ENCODE measurements at regions not wholly inside any gene's neighbourhood (a gene's known extent, or its start where the extent isn't known, plus 50 kb on each side); places are given as distances from the start of the nearest gene placed in this dataset.
A peak's percentile ranks its signal among the peaks of the same experiment; 100 is the strongest.

GRCh38 chr2:64751286-64752260 lies 97.9 kb upstream of the SERTAD2 start:
- TF ChIP-seq TAF1 (conservative IDR thresholded peaks at IDR 0.05): peak; percentile 57
- peak; percentile 42 for TF ChIP-seq YY1 (IDR thresholded peaks at IDR 0.05)
- peak in 1 of 2 donors; percentile 14 for TF ChIP-seq HNF4A (conservative IDR thresholded peaks at IDR 0.05)
- TF ChIP-seq, protein P1, sequence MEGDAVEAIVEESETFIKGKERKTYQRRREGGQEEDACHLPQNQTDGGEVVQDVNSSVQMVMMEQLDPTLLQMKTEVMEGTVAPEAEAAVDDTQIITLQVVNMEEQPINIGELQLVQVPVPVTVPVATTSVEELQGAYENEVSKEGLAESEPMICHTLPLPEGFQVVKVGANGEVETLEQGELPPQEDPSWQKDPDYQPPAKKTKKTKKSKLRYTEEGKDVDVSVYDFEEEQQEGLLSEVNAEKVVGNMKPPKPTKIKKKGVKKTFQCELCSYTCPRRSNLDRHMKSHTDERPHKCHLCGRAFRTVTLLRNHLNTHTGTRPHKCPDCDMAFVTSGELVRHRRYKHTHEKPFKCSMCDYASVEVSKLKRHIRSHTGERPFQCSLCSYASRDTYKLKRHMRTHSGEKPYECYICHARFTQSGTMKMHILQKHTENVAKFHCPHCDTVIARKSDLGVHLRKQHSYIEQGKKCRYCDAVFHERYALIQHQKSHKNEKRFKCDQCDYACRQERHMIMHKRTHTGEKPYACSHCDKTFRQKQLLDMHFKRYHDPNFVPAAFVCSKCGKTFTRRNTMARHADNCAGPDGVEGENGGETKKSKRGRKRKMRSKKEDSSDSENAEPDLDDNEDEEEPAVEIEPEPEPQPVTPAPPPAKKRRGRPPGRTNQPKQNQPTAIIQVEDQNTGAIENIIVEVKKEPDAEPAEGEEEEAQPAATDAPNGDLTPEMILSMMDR (IDR thresholded peaks at IDR 0.05; ENCODE audit: low read depth, low read length, missing input control): peak; percentile 44
- peak; percentile 52 for TF ChIP-seq NR2F2 (IDR thresholded peaks at IDR 0.05)
- peak; percentile 41 for TF ChIP-seq REST (IDR thresholded peaks at IDR 0.05)
- peak; percentile 47 to 73 for TF ChIP-seq RAD21 (IDR thresholded peaks at IDR 0.05)
- TF ChIP-seq JUND (IDR thresholded peaks at IDR 0.05): peak; percentile 10 to 32
- no peak for TF ChIP-seq GABPA (IDR thresholded peaks at IDR 0.05 in 1 of 2, conservative IDR thresholded peaks at IDR 0.05 in 1 of 2)
- no peak for TF ChIP-seq FOXA2 (IDR thresholded peaks at IDR 0.05)
- peak in 1 of 2 donors; percentile 35 for TF ChIP-seq RXRA (IDR thresholded peaks at IDR 0.05)
- TF ChIP-seq FOXA1 (IDR thresholded peaks at IDR 0.05): no peak
- TF ChIP-seq, protein P2, sequence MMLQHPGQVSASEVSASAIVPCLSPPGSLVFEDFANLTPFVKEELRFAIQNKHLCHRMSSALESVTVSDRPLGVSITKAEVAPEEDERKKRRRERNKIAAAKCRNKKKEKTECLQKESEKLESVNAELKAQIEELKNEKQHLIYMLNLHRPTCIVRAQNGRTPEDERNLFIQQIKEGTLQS (IDR thresholded peaks at IDR 0.05): no peak
- TF ChIP-seq EGR1 (IDR thresholded peaks at IDR 0.05; ENCODE audit: low read depth in 2 of 2): no peak
- peak; percentile 93 for TF ChIP-seq SP1 (IDR thresholded peaks at IDR 0.05)
- TF ChIP-seq, protein P3, sequence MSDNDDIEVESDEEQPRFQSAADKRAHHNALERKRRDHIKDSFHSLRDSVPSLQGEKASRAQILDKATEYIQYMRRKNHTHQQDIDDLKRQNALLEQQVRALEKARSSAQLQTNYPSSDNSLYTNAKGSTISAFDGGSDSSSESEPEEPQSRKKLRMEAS (IDR thresholded peaks at IDR 0.05): no peak
- no peak for TF ChIP-seq HNF4G (IDR thresholded peaks at IDR 0.05)
- TF ChIP-seq, protein P4, sequence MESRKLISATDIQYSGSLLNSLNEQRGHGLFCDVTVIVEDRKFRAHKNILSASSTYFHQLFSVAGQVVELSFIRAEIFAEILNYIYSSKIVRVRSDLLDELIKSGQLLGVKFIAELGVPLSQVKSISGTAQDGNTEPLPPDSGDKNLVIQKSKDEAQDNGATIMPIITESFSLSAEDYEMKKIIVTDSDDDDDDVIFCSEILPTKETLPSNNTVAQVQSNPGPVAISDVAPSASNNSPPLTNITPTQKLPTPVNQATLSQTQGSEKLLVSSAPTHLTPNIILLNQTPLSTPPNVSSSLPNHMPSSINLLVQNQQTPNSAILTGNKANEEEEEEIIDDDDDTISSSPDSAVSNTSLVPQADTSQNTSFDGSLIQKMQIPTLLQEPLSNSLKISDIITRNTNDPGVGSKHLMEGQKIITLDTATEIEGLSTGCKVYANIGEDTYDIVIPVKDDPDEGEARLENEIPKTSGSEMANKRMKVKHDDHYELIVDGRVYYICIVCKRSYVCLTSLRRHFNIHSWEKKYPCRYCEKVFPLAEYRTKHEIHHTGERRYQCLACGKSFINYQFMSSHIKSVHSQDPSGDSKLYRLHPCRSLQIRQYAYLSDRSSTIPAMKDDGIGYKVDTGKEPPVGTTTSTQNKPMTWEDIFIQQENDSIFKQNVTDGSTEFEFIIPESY (IDR thresholded peaks at IDR 0.05): no peak

More at GRCh38 chr2:64751286-64752260, 97.9 kb upstream of the SERTAD2 start:
- DNase-seq (ENCODE audit: low spot score): no peak
- Histone ChIP-seq H3K27me3 (ENCODE audit: control insufficient read depth in 4 of 4, insufficient read depth in 4 of 4, low read length in 3 of 4) (no peaks in the 10 kb centered on the region), H3K27ac (ENCODE audit: low read depth in 1 of 2, low read length in 2 of 2) (peak overlapping the region; percentile 95 to 98), H3K4me3 (ENCODE audit: low read depth in 1 of 3, low read length in 3 of 3) (peak overlapping the region; percentile 69 to 89 (median 69)), H3K36me3 (ENCODE audit: control insufficient read depth in 4 of 4, insufficient read depth in 3 of 4, low read depth in 1 of 4, low read length in 3 of 4) (no peaks in the 10 kb centered on the region), H3K9me3 (ENCODE audit: control insufficient read depth in 4 of 4, low read length in 3 of 4) (no peaks in the 10 kb centered on the region), H3K9ac (ENCODE audit: low read depth in 1 of 2, low read length in 2 of 2) (peak overlapping the region; percentile 75 to 93), H3K4me1 (ENCODE audit: control insufficient read depth in 4 of 4, insufficient read depth in 4 of 4, low read length in 3 of 4) (peaks cover 0 to 26% (median 17%) of the 10 kb centered on the region in 4 donors)
- WGBS: under 1% methylated on average over 59 of the region's 59 CpGs

Data from liver (tissue), 8 donors.